ENCODE measurements at regions not wholly inside any gene's neighbourhood (a gene's known extent, or its start where the extent isn't known, plus 50 kb on each side); places are given as distances from the start of the nearest gene placed in this dataset.

GRCh38 chr1:94656967-94657366 lies 115.4 kb upstream of the F3 start:
- H3K9me3 Mint-ChIP-seq: no peaks in the 10 kb centered on the region
- Histone ChIP-seq H3K36me3 (ENCODE audit: control insufficient read depth, insufficient read depth, low read length) (no peaks in the 10 kb centered on the region), H3K27me3 (ENCODE audit: control insufficient read depth, insufficient read depth, low read length) (no peaks in the 10 kb centered on the region), H3K9me3 (ENCODE audit: control insufficient read depth, insufficient read depth, low read length) (no peaks in the 10 kb centered on the region), H3K4me1 (ENCODE audit: control insufficient read depth, insufficient read depth, low read length) (peaks cover 3% of the 10 kb centered on the region), H3K4me3 (ENCODE audit: low read length) (no peak overlapping the region), H3K27ac (ENCODE audit: low read length) (no peak overlapping the region)
- intact Hi-C loops (cut with micrococcal nuclease): no loop called here
- no peaks in the 10 kb centered on the region for H3K36me3 Mint-ChIP-seq
- TF ChIP-seq CTCF (IDR thresholded peaks at IDR 0.05): no peak
- H3K27me3 Mint-ChIP-seq (ENCODE audit: low read depth in 2 of 2): peaks cover 0 to 16% of the 10 kb centered on the region in 2 donors
- no peak for ATAC-seq
- H3K4me3 Mint-ChIP-seq: no peak overlapping the region
- no peak overlapping the region for H3K27ac Mint-ChIP-seq
- 91% methylated on average over 2 of the region's 2 CpGs for WGBS (ENCODE audit: insufficient coverage)
- DNase-seq: no peak
- peaks cover 0 to 6% of the 10 kb centered on the region in 2 donors for H3K4me1 Mint-ChIP-seq

- H3K36me3 Mint-ChIP-seq: no peaks in the 10 kb centered on the region
- H3K27ac ChIP-seq (ENCODE audit: low read length): no peak overlapping the region
- ATAC-seq: no peak
- no peak for TF ChIP-seq CTCF (IDR thresholded peaks at IDR 0.05)
- H3K9me3 ChIP-seq (ENCODE audit: control insufficient read depth, insufficient read depth, low read length): no peaks in the 10 kb centered on the region
- peaks cover 0 to 6% of the 10 kb centered on the region in 2 donors for H3K4me1 Mint-ChIP-seq
- H3K27ac Mint-ChIP-seq: no peak overlapping the region
- no peak for DNase-seq
- peaks cover 0 to 6% of the 10 kb centered on the region in 2 donors for H3K27me3 Mint-ChIP-seq (ENCODE audit: low read depth in 2 of 2)
- H3K27me3 ChIP-seq (ENCODE audit: control insufficient read depth, insufficient read depth, low read length): no peaks in the 10 kb centered on the region
- H3K36me3 ChIP-seq (ENCODE audit: control insufficient read depth, insufficient read depth, low read length): no peaks in the 10 kb centered on the region
- WGBS (ENCODE audit: insufficient coverage): 89% methylated on average over 4 of the region's 4 CpGs
- intact Hi-C loops (cut with micrococcal nuclease): no loop called here
- H3K4me3 ChIP-seq (ENCODE audit: low read length): no peak overlapping the region
- peaks cover 3% of the 10 kb centered on the region for H3K4me1 ChIP-seq (ENCODE audit: control insufficient read depth, insufficient read depth, low read length)
- H3K4me3 Mint-ChIP-seq: no peak overlapping the region
- H3K9me3 Mint-ChIP-seq: no peaks in the 10 kb centered on the region
Observed at GRCh38 chr1:94654919-94655318, 113.4 kb upstream of the F3 start.

GRCh38 chr1:94654459-94654858 lies 112.9 kb upstream of the F3 start:
- Mint-ChIP-seq H3K27me3 (ENCODE audit: low read depth in 2 of 2) (peaks cover 0 to 6% of the 10 kb centered on the region in 2 donors), H3K4me1 (peaks cover 0 to 6% of the 10 kb centered on the region in 2 donors), H3K27ac (no peak overlapping the region), H3K9me3 (no peaks in the 10 kb centered on the region), H3K4me3 (no peak overlapping the region), H3K36me3 (no peaks in the 10 kb centered on the region)
- 88% methylated on average over 1 of the region's 1 CpG for WGBS (ENCODE audit: insufficient coverage)
- intact Hi-C loops (cut with micrococcal nuclease): no loop called here
- H3K9me3 ChIP-seq (ENCODE audit: control insufficient read depth, insufficient read depth, low read length): no peaks in the 10 kb centered on the region
- peaks cover 3% of the 10 kb centered on the region for H3K4me1 ChIP-seq (ENCODE audit: control insufficient read depth, insufficient read depth, low read length)
- H3K27me3 ChIP-seq (ENCODE audit: control insufficient read depth, insufficient read depth, low read length): no peaks in the 10 kb centered on the region
- DNase-seq (no peak), ATAC-seq (no peak)
- no peak overlapping the region for H3K27ac ChIP-seq (ENCODE audit: low read length)
- no peak for TF ChIP-seq CTCF (IDR thresholded peaks at IDR 0.05)
- no peak overlapping the region for H3K4me3 ChIP-seq (ENCODE audit: low read length)
- H3K36me3 ChIP-seq (ENCODE audit: control insufficient read depth, insufficient read depth, low read length): no peaks in the 10 kb centered on the region

GRCh38 chr1:94654031-94654430 lies 112.5 kb upstream of the F3 start:
- Mint-ChIP-seq H3K9me3 (no peaks in the 10 kb centered on the region), H3K4me3 (no peak overlapping the region), H3K4me1 (peaks cover 0 to 6% of the 10 kb centered on the region in 2 donors), H3K27me3 (ENCODE audit: low read depth in 2 of 2) (peaks cover 0 to 6% of the 10 kb centered on the region in 2 donors), H3K27ac (no peak overlapping the region), H3K36me3 (no peaks in the 10 kb centered on the region)
- no peak for ATAC-seq
- Histone ChIP-seq H3K9me3 (ENCODE audit: control insufficient read depth, insufficient read depth, low read length) (no peaks in the 10 kb centered on the region), H3K36me3 (ENCODE audit: control insufficient read depth, insufficient read depth, low read length) (no peaks in the 10 kb centered on the region), H3K27ac (ENCODE audit: low read length) (no peak overlapping the region), H3K4me3 (ENCODE audit: low read length) (no peak overlapping the region), H3K27me3 (ENCODE audit: control insufficient read depth, insufficient read depth, low read length) (no peaks in the 10 kb centered on the region), H3K4me1 (ENCODE audit: control insufficient read depth, insufficient read depth, low read length) (peaks cover 3% of the 10 kb centered on the region)
- WGBS (ENCODE audit: insufficient coverage): 100% methylated on average over 1 of the region's 1 CpG
- no peak for DNase-seq
- intact Hi-C loops (cut with micrococcal nuclease): no loop called here
- TF ChIP-seq CTCF (IDR thresholded peaks at IDR 0.05): no peak
